HG03575 (cell line): ENCODE measurements at regions not wholly inside any gene's neighbourhood (a gene's known extent, or its start where the extent isn't known, plus 50 kb on each side); places are given as distances from the start of the nearest gene placed in this dataset.

Experiments used
- ATAC-seq: cut with Tn5 transposase; IDR thresholded peaks from one replicate; pipeline ENCODE4 v1.9.1; 2021; ENCODE audit not compliant: unreplicated experiment, insufficient number of reproducible peaks, low FRiP score; ENCODE audit errors: extremely low read depth

DNA sequence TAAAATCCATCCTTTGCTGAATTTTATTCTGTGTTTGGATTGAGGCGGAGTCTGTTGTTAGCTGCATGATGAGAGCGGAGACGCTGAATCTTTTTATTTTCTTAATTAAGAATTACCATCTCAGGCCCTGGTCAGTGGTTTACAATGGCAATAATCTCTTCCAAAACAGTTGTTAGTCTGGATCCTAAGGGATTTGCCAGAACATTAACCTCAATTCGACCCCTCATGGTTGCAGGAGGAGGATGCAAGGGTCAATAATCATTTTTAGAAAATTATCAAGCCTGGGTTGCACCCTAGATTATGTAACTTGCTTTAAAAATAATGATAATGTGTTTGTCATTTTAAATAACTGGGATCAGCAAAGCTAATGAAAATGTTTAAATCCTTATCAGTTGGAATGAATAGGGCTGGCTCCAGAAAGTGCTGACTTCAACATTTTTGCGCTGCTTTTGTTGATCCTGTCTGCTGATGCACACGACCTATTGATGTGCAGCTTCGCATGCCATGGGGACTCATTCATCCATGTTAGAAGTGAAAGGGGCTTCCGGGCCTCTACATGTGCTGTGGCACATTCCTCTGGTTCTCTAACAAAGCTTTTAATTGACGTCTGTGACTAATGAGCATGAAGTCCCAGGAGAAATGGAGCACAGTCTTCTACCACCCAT is 80.7 kb upstream of the KIAA1217 start:
- no peak for ATAC-seq

DNA sequence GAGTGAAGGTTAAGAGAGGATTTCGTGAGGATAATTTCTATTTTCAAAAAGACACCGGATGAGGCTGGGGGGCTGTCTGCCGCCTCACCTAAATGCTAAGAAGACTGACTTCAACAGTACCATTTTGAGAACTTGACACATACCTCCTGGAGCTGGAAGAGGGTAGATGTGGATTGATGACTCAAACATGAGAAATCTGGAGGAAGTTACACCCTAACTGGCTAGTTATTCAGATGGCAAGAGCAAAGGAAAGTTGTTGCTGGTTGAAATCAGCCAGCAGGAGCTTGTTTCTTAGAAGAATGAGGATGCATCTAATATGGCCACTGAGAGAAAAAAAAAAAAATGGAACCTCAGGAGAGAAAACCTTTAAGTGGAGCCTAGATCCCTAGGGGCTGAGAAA is 76.2 kb upstream of the KIAA1217 start:
- no peak for ATAC-seq

DNA sequence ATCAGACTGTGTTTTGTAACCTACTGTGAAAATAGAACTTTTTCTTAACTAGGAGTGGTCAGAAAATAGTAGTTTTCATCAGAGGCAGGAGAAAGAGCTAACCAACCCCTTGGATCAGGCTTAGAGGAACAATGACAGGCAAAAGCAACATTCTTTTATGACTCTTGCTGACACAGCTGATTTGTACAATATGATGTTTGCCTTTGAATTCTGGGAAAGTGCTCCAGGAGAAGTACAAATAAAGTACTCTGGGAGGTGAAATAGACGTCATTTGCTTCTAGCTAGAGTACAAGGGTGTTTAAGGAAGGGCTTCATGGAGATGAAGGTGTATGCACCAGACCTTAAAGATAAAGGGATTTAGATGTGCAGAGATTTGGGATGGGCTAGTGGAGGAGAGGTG is 75.1 kb upstream of the KIAA1217 start:
- ATAC-seq = no peak

DNA sequence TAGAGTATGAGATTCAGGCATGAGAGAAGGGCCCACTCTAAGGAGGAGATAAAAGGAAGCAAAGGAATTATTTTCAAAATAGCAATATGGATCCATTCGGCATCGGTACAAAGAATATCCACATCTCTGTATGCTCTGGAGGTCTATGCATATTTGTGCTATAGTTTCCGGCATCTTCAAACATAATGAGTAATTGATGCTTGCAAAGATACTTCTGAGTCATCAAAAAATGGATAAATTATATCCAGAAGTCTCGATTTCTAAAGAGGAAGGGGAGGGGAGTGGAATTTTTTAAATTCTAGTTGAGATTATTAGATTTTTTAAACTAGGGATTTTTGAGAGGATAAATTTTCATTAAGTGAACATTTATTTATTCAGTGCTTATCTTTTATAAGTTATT is 72.9 kb upstream of the KIAA1217 start:
- no peak for ATAC-seq

DNA sequence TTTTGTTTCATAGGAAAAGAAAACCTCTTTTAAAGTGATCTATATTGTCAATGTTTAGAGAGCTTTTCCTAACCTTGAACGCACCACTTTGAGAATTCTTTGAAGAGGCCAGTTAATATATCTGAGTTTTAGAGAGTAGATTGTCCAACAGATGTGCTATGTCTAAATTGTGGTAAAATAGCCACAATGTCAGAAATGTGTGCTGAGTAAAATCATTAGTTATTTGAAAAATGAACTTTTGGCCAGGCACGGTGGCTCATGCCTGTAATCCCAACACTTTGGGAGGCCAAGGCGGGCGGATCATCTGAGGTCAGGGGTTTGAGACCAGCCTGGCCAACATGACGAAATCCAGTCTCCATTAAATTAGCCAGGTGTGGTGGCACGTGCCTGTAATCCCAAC is 61.6 kb upstream of the KIAA1217 start:
- no peak for ATAC-seq

DNA sequence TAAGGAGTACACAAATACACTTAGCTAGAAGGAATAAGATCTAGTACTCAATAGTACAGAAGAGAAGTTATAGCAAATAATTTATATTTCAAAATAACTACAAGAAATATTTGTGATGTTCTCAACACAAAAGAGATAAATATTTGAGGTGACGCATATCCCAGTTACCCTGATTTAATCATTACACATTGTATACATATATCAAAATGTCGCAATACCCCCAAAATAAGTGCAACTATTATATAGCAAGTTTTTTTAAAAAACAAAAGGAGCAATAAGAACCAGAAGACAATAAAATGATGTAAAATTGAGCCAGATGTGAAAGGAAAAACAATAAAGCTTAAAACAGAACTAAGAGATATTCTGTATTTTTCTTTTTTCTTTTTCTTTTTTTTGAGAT is 59.3 kb upstream of the KIAA1217 start:
- ATAC-seq = no peak

DNA sequence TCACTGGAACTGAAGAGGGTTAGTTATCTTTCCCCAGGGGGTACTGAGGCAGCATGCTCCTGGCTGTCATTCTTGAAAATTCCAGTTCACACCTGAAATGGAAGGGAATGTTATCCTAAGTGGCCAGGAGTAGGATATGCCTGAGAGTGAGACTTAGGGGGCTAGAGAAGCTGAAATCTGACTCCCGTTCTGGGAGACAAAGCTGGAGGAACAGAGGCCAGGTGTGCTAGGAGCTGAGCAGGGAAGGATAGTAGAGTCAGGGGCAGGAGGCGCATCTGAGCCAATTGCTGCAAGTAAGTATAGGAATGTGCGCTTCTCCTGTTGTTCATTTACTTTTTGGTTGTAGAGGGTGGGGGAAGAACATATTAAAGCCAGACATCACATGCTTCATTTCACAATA is 58.1 kb upstream of the KIAA1217 start:
- ATAC-seq = no peak

DNA sequence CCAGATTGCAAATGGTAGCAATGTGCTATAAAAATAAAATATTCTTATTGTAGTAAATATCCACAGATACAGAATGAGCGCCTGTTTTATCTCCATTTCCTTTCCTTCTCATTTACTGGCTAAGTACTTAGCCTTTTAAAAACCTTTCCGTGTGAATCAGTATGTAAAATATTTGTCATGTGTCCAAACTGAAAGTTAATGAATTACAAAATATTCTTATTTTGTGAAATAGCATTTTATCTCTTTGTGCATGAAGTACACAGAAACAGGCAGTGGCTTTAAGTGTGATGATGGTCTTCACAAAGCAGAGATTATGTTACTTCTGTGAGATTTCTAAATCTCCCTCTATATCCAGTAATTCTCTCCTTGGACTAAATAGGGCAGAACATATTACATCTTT is 56.7 kb upstream of the KIAA1217 start:
- no peak for ATAC-seq

DNA sequence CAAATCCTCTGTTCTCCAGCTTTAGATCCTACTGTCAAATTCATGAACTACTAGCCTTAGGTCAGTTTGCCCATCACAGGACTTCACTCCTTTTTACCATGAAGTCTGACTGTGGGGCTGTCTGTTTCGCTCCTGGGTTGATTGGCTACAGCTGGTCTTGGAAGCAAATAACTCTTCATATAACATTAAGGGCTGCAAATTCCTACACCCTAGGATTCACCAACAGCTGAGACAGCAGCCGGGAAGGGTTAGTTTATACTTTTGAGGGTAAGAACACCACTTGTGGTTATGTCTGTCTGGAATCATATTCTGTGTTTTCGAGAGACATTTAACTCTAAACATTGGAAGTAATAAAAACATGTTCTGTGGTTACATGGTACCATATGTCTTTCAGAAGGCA is 55.9 kb upstream of the KIAA1217 start:
- ATAC-seq = no peak

DNA sequence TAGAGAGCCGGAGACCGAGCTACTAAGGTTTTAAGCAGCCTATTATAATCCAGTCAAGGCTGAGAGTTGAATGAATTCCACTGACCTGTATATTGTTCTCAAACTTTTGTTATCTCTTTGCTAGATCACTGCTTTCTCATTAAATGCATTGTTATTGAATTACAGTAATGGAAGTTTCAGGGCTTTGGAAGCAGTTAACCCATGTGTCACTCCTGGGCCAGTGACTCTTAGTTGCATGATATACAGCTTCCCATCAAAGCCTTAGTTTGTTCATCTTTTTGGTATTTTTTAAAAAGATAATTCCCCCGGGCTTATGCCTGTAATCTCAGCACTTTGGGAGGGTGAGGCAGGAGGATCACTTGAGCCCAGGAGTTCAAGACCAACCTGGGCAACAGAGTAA is 55.4 kb upstream of the KIAA1217 start:
- no peak for ATAC-seq

DNA sequence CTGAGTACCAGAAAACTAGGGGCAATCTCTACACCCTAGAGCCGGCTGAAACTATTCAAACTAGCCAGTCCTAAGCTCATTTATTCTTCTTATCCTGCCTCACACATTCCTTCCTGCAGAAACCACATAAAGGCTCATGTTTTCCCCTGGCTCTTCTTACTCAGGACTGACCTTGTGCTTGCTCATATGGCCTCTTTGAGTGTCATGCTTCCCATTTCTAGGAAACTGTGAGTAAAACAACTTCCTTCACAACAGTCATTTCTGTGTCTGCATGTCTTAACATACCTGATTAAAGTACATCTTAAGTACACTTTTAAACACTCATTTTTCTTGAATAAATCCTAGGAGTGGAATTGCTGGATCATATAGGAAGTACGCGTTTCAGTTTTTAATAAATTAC is 52.3 kb upstream of the KIAA1217 start:
- ATAC-seq = no peak

DNA sequence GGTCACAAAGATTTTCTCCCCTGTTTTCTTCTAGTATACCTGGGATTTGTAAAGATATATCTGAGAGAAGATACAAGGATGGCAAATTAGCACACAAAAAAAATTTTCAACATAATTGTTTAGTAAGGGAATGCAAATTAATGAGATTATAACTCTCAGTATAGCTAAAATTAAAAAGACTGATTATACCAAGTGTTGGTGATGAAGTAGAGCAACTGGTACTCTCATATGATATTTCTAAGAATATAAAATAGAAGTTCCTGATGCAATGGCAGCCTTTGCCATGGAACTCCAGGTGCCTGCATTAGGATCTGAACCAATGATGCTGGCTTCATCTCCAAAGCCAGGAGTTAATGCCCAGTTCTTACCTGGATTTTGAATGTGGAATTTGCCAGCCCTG is 51.4 kb upstream of the KIAA1217 start:
- ATAC-seq = no peak
